IMR-90 (cell line): ENCODE measurements at regions not wholly inside any gene's neighbourhood (a gene's known extent, or its start where the extent isn't known, plus 50 kb on each side); places are given as distances from the start of the nearest gene placed in this dataset.

Source experiments
- ATAC-seq: fragments of 200-7000 bp; cut with Tn5 transposase; 2 replicates; pipeline ENCODE4 v1.9.1; 2020; ENCODE audit warnings: low read depth, mild to moderate bottlenecking, moderate library complexity
- BruUV-seq: library from RNA; stranded (reverse); fragments of 400-500 nt; replicated peaks from 2 replicates; lab custom pipeline; 2021; lab: Mats Ljungman, UMichigan
- CTCF ChIA-PET: fragments of 300-600 bp; formaldehyde crosslinking; extraction: SDS; loops from one replicate; lab custom pipeline; 2021; ENCODE audit warnings: antibody characterized with exemption; lab: Yijun Ruan, JAX
- POLR2A ChIA-PET: fragments of 300-600 bp; sonication (Branson Sonifier 250); formaldehyde crosslinking; loops from one replicate; lab custom pipeline; 2022; ENCODE audit warnings: antibody characterized with exemption; ENCODE audit not compliant: unreplicated experiment; lab: Charles Lee
- DNase-seq: peaks from one replicate; pipeline ENCODE4 v3.0.0; 2013
- H2AFZ ChIP-seq: replicated peaks from 2 replicates; pipeline ENCODE3; 2013; ENCODE audit warnings: low read length, mild to moderate bottlenecking; ENCODE audit not compliant: poor library complexity
- H2AK5ac ChIP-seq: 2 replicates; pipeline ENCODE4 v1.6.1; 2013; ENCODE audit warnings: low read depth, low read length, inconsistent platforms
- H2AK9ac ChIP-seq: replicated peaks from 2 replicates; pipeline ENCODE3; 2013; ENCODE audit warnings: mild to moderate bottlenecking, low read depth, low read length, moderate library complexity; ENCODE audit not compliant: poor library complexity
- H2BK120ac ChIP-seq: 2 replicates; pipeline ENCODE4 v1.6.1; 2013; ENCODE audit warnings: low read depth, low read length, inconsistent platforms
- H2BK15ac ChIP-seq: 3 replicates; pipeline ENCODE4 v1.6.1; 2013; ENCODE audit warnings: low read depth, low read length, inconsistent platforms
- H2BK20ac ChIP-seq: 2 replicates; pipeline ENCODE4 v1.6.1; 2013; ENCODE audit warnings: low read depth, mild to moderate bottlenecking, inconsistent platforms, low read length, moderate library complexity
- H2BK5ac ChIP-seq: 2 replicates; pipeline ENCODE4 v1.6.1; 2013; ENCODE audit warnings: mild to moderate bottlenecking, low read depth, low read length, inconsistent platforms; ENCODE audit not compliant: poor library complexity, severe bottlenecking
- H3K14ac ChIP-seq: replicated peaks from 2 replicates; pipeline ENCODE4 v1.6.1; 2013; ENCODE audit warnings: low read depth, low read length, inconsistent platforms
- H3K18ac ChIP-seq: 2 replicates; pipeline ENCODE4 v1.6.1; 2013; ENCODE audit warnings: low read depth, low read length, control low read depth
- H3K23ac ChIP-seq: 2 replicates; pipeline ENCODE4 v1.6.1; 2013; ENCODE audit warnings: low read depth, low read length, inconsistent platforms
- H3K27ac ChIP-seq: 2 replicates; pipeline ENCODE4 v1.5.1; 2013; ENCODE audit warnings: mild to moderate bottlenecking, control low read depth, low read length; ENCODE audit not compliant: insufficient read depth
- H3K27me3 ChIP-seq: 2 replicates; pipeline ENCODE4 v1.6.1; 2013; ENCODE audit warnings: low read length; ENCODE audit not compliant: control insufficient read depth, insufficient read depth
- H3K36me3 ChIP-seq: 2 replicates; pipeline ENCODE4 v1.6.1; 2013; ENCODE audit warnings: low read length, mixed read lengths; ENCODE audit not compliant: control insufficient read depth, insufficient read depth
- H3K4ac ChIP-seq: 2 replicates; pipeline ENCODE4 v1.6.1; 2013; ENCODE audit warnings: low read depth, low read length, inconsistent platforms
- H3K4me1 ChIP-seq: 2 replicates; pipeline ENCODE4 v1.6.1; 2013; ENCODE audit warnings: low read length, mixed read lengths; ENCODE audit not compliant: control insufficient read depth, insufficient read depth
- H3K4me2 ChIP-seq: 2 replicates; pipeline ENCODE4 v1.6.1; 2013; ENCODE audit warnings: low read depth, mild to moderate bottlenecking, control low read depth, low read length, moderate library complexity
- H3K4me3 ChIP-seq: 2 replicates; pipeline ENCODE4 v1.5.1; 2013; ENCODE audit warnings: low read depth, mild to moderate bottlenecking, control low read depth, low read length, moderate library complexity; ENCODE audit not compliant: insufficient read depth
- H3K56ac ChIP-seq: 2 replicates; pipeline ENCODE4 v1.6.1; 2013; ENCODE audit warnings: low read length, inconsistent platforms; ENCODE audit not compliant: insufficient read depth; ENCODE audit errors: extremely low read depth
- H3K79me1 ChIP-seq, 2 experiments: 2 replicates each; pipeline ENCODE4 v1.6.1; 2013; ENCODE audit warnings: low read length in 2 of 2, inconsistent platforms in 1 of 2, low read depth in 1 of 2
- H3K9ac ChIP-seq: 2 replicates; pipeline ENCODE4 v1.6.1; 2013; ENCODE audit warnings: low read depth, low read length, control low read depth
- H3K9me1 ChIP-seq: 2 replicates; pipeline ENCODE4 v1.6.1; 2013; ENCODE audit warnings: low read length, inconsistent platforms; ENCODE audit not compliant: insufficient read depth
- H3K9me3 ChIP-seq: 2 replicates; pipeline ENCODE4 v1.6.1; 2013; ENCODE audit warnings: low read length; ENCODE audit not compliant: control insufficient read depth, insufficient read depth
- H4K20me1 ChIP-seq: 2 replicates; pipeline ENCODE4 v1.6.1; 2013; ENCODE audit warnings: low read length, inconsistent platforms; ENCODE audit not compliant: insufficient read depth
- H4K5ac ChIP-seq: 2 replicates; pipeline ENCODE4 v1.6.1; 2013; ENCODE audit warnings: mild to moderate bottlenecking, low read depth, low read length, control low read depth
- H4K8ac ChIP-seq, 2 experiments: 2 replicates each; pipeline ENCODE4 v1.6.1; 2013; ENCODE audit warnings: low read depth in 2 of 2, low read length in 2 of 2, control low read depth in 1 of 2, inconsistent platforms in 1 of 2
- H4K91ac ChIP-seq: 2 replicates; pipeline ENCODE4 v1.6.1; 2013; ENCODE audit warnings: low read depth, low read length, inconsistent platforms; ENCODE audit not compliant: insufficient read depth
- CTCF ChIP-seq: conservative IDR thresholded peaks from 2 replicates; pipeline ENCODE4 v1.5.1; 2012; ENCODE audit warnings: mild to moderate bottlenecking, low read depth, low read length, improper control_type of control experiment
- ELK1 ChIP-seq: fragments of 150-350 bp; IDR thresholded peaks from 2 replicates; pipeline ENCODE4 v1.6.1; 2016; ENCODE audit warnings: low read depth, mild to moderate bottlenecking, low read length, moderate library complexity, borderline replicate concordance
- FOS ChIP-seq: fragments of 150-350 bp; IDR thresholded peaks from 2 replicates; pipeline ENCODE4 v1.6.1; 2016; ENCODE audit warnings: low read depth, low read length
- MAZ ChIP-seq: IDR thresholded peaks from 2 replicates; pipeline ENCODE4 v1.6.1; 2012; ENCODE audit warnings: low read depth, mild to moderate bottlenecking, low read length, improper control_type of control experiment, moderate library complexity, borderline replicate concordance
- MXI1 ChIP-seq: IDR thresholded peaks from 2 replicates; pipeline ENCODE4 v1.6.1; 2012; ENCODE audit warnings: low read depth, mild to moderate bottlenecking, low read length, moderate library complexity, borderline replicate concordance
- POLR2A ChIP-seq: IDR thresholded peaks from 2 replicates; pipeline ENCODE4 v1.6.1; 2012; ENCODE audit warnings: mild to moderate bottlenecking, low read depth, low read length
- RCOR1 ChIP-seq: IDR thresholded peaks from 2 replicates; pipeline ENCODE4 v1.6.1; 2012; ENCODE audit warnings: mild to moderate bottlenecking, low read length, improper control_type of control experiment; ENCODE audit not compliant: insufficient replicate concordance
- RFX5 ChIP-seq: IDR thresholded peaks from 2 replicates; pipeline ENCODE4 v1.8.0; 2012; ENCODE audit warnings: low read depth, mild to moderate bottlenecking, low read length, moderate library complexity
- SMC3 ChIP-seq: fragments of 150-350 bp; IDR thresholded peaks from 2 replicates; pipeline ENCODE4 v1.6.1; 2016; ENCODE audit warnings: low read depth, mild to moderate bottlenecking, antibody characterized with exemption, low read length, moderate library complexity
- WGBS, 2 experiments: methylation state at CpG; one replicate each; pipeline versions ENCODE4 v1.1.5 to v1.1.7; 2013; ENCODE audit warnings: missing lambda C conversion rate in 2 of 2; ENCODE audit not compliant: insufficient read length in 1 of 2; ENCODE audit errors: extremely low coverage in 2 of 2; 5-methylcytosine and 5-hydroxymethylcytosine counted together
- dilution Hi-C: fragments of 300-500 bp; cut with HindIII; formaldehyde crosslinking; loops from one replicate; pipeline ENCODE4 v1.14.3; 2018; ENCODE audit warnings: low sequenced_read_pairs; ENCODE audit not compliant: unreplicated experiment
- in situ Hi-C: fragments of 300-500 bp; cut with MboI; formaldehyde crosslinking; loops from 3 replicates; pipeline ENCODE4 v1.14.3; 2019; ENCODE audit warnings: low sequenced_read_pairs, inconsistent platforms, mixed read lengths
- intact Hi-C: fragments of 100-400 bp; cut with micrococcal nuclease; formaldehyde crosslinking; loops from 2 replicates; pipeline ENCODE4 v1.10.0; 2022

DNA sequence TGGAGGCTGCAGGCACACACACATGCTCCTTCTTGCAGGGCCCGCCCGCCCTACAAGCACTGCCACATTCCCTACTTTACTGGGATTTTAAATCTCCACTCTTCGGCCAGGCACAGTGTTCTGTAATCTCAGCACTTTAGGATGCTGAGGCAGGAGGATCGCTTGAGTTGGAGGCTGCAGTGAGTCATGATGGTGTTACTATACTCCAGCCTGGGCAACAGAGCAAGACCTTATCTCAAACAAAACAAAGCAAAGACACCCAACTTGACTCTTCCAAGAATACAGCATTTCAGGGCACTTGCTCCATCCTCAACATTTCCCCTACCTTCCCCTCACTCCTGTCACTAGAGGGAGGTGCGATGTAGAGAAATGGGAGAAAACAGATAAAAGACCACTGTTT, 194.0 kb downstream of the MYLK4 start:
- TF ChIP-seq ELK1 (no peak), MXI1 (no peak), RCOR1 (no peak), SMC3 (no peak), RFX5 (no peak), FOS (no peak), POLR2A (no peak), MAZ (no peak), CTCF (no peak)
- H3K14ac ChIP-seq: no peak overlapping the region
- no peak overlapping the region for H2AK9ac ChIP-seq
- H3K4me2 ChIP-seq: no peak overlapping the region
- intact Hi-C loops: no loop called here
- H3K56ac ChIP-seq: no peak overlapping the region
- no peak for ATAC-seq
- H2BK5ac ChIP-seq: no peak overlapping the region
- DNase-seq: no peak
- H2BK20ac ChIP-seq: no peak overlapping the region
- H2BK15ac ChIP-seq: no peak overlapping the region
- no peak overlapping the region for H3K18ac ChIP-seq
- H3K4me3 ChIP-seq: no peak overlapping the region
- BruUV-seq: no TSS peak
- POLR2A ChIA-PET: no interaction called here
- in situ Hi-C loops: no loop called here
- CTCF ChIA-PET: interaction anchor here (1.0 kb wide), 1 partner anchor 14 kb away, joined by 3 read pairs; no protein-coding TSS in a partner anchor
- H3K36me3 ChIP-seq: no peaks in the 10 kb centered on the region
- no peaks in the 10 kb centered on the region for H3K79me1 ChIP-seq
- WGBS, 2 experiments: no CpG with 5 or more reads among the region's 5 CpGs
- H4K8ac ChIP-seq: no peak overlapping the region
- H4K20me1 ChIP-seq: no peaks in the 10 kb centered on the region
- H4K5ac ChIP-seq: no peak overlapping the region
- dilution Hi-C loops: no loop called here
- no peak overlapping the region for H2BK120ac ChIP-seq
- H3K27me3 ChIP-seq: peaks cover 10% of the 10 kb centered on the region
- H3K9me3 ChIP-seq: no peaks in the 10 kb centered on the region
- H2AFZ ChIP-seq: no peak overlapping the region
- no peak overlapping the region for H3K27ac ChIP-seq
- no peak overlapping the region for H3K4ac ChIP-seq
- no peak overlapping the region for H2AK5ac ChIP-seq
- no peak overlapping the region for H3K9ac ChIP-seq
- H4K91ac ChIP-seq: no peak overlapping the region
- no peak overlapping the region for H3K23ac ChIP-seq
- H3K9me1 ChIP-seq: no peaks in the 10 kb centered on the region
- H3K4me1 ChIP-seq: peaks cover 2% of the 10 kb centered on the region; the same call in 1 of the 2 replicates
